ENCODE measurements at regions not wholly inside any gene's neighbourhood (a gene's known extent, or its start where the extent isn't known, plus 50 kb on each side); places are given as distances from the start of the nearest gene placed in this dataset.
"Not testable (repeated sequence)": the region's sequence is repeated elsewhere in the genome, so short reads cannot be mapped to it uniquely, and the experiment has no call there.

- not testable (repeated sequence) for DNase-seq (ENCODE audit: low spot score)
Observed at GRCh38 chr14:105914281-105914680, 387.9 kb downstream of the TMEM121 start.

DNA sequence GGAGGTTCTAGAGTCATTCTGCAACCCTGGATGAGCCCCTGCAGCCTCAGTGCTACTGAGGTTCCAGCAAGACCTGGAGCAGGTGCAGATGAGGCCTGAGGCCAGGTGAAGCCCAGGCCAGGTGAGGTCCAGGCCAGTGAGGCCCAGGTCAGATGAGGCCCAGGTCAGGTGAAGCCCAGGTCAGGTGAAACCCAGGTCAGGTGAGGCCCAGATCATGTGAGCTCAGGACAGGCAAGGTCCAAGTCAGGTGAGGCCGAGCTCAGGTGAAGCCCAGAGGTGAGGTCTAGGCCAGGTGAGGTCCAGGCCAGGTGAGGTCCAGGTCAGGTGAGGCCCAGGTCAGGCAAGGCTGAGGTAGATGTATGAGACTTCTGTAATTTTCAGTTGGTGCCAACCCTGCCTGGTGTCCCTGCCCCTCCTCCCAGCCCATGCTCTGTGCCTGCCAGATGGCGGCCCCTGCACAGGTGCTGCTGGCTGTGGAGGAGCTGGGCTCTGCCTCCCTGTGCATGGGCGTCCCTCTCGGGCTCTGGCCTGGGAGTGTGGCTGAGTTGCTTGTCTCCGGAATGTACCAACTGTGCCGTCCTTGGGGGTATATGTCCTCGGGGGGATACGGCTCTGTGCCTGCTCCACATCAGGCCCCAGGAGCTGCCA, 388.5 kb downstream of the TMEM121 start:
- DNase-seq (ENCODE audit: low spot score), result no peak

- not testable (repeated sequence) for DNase-seq (ENCODE audit: low spot score)
Observed at GRCh38 chr14:105915546-105915945, 389.2 kb downstream of the TMEM121 start.

DNA sequence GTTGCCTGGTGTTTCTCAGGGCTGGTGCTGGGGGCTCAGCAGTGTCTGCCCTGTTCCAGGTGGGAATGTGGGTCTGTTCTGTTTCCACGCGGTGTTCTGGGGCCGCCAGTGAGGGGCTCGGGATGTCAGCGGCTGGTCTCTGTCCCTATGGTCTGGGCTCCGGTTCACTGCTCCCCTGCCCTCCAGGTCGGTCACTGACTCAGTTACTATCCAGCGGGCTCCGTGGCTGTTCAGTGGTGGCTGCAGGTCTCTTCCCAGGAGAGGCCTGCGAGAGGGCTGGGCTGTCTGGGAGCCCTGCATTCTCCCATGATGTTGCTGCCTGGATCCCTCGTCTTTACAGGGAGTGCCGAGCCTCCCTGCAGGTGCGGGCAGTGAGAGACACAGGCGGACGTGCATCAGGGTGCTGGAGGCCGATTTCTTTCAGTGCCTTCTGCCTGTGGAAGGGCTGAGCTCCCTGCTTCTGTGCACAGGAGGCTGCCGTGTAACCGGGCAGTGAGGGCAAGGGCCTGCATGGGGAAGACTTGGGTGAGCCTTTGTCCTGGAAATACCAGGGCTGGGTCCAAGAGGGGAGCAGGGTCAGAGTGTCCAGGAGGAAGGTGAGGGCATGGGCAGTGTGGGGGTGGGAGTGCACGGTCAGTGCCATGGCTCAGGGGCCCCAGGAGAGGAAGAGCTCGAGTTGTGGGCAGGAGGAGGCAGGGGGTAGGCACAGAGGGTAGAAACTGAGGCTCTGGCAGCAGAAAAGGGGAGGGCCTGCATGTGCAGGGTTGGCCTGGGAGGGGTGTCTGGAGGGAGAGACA, 391.0 kb downstream of the TMEM121 start:
- DNase-seq (ENCODE audit: low spot score), result not testable (repeated sequence)

DNA sequence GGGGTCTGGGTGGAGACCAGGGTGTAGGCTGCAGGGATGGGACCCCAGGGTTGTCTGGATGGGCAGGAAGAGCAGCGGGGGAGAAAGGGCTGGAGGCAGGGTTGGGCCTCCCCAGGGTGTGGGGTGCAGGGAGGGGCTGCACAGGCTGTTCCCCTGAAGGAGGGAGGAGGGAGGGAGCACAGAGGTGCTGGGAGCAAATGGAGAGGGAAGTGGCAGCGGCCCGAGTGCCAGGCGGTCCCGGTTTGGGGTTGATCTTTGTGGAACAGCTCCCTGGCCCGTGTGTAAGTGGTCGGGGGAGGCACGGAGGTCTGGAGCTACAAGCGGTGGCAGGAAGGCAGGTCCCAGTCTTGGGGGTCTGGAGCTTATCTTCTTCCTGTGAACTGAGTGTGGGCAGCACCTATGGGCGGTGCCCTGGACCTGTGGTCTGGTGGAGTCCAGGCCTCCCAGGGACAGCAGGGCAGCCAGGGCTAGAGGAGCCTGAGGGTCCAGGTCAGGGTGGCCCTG, 391.6 kb downstream of the TMEM121 start:
- no peak for DNase-seq (ENCODE audit: low spot score)

DNA sequence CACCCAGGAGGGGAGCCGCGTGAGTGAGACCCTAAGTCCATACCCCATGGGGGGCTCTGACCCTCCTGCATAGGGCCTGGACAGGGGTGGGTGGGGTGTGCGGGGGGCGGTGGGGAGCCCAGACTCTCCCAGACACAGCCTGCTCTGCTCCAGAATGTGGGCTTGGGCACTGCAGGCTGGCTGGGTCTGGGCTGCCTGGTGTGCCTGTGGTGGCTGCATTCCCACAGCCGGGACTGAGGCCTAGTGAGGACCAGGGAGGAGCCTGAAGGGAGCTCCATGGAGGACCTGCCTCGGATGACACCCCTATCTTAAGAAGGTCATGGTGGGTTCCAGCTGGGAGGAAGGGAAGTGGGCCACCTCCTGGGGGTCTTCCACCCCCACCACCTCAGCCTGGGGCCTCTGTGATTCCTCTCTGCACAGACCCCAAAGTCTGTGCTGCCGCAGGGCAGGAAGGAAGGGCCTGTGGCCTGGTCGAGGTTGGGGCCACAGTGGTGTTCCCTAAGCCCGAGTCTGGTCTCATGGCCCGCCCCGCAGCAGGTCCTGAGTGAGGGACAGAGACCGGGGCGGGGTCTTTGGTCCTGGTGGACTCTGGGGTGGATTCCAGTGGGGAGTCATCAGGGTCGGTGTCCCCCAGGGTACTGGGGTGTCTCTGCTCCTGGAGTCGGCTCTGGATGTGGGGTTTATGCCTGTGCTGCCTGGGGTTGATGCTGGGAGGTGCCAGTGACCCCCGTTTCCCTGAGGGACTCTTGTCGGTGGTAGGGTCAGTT, 392.3 kb downstream of the TMEM121 start:
- DNase-seq (ENCODE audit: low spot score), result no peak

- no peak for DNase-seq (ENCODE audit: low spot score)
Observed at GRCh38 chr14:105919458-105920150, 393.2 kb downstream of the TMEM121 start.

DNA sequence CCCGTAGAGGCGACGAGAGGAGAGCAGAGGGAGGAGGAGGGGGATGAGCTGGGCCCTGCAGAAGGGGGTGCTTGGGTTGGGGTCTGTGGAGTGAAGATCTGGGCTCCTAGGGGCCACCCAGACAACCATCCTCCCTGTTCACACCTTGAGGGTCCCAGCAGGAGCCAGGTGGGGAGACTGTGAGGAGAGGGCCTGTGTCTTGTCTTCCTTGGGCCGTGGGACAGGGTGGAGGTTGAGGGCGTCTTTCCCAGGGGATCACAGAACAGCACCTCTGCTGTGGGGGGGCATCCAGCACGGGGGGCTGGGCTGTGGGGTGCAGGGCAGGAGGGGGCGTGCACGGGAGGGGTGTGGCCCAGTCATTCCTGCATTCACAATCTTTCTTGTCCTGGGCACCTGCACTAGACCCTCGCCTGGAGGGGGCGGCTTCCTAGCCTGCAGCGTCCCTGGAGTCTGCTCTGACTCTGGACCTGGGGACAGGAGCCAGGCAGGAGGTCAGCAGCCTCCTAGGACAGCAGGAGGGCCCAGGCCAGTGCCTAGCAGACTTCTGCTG, 393.8 kb downstream of the TMEM121 start:
- DNase-seq (ENCODE audit: low spot score), result not testable (repeated sequence)

DNA sequence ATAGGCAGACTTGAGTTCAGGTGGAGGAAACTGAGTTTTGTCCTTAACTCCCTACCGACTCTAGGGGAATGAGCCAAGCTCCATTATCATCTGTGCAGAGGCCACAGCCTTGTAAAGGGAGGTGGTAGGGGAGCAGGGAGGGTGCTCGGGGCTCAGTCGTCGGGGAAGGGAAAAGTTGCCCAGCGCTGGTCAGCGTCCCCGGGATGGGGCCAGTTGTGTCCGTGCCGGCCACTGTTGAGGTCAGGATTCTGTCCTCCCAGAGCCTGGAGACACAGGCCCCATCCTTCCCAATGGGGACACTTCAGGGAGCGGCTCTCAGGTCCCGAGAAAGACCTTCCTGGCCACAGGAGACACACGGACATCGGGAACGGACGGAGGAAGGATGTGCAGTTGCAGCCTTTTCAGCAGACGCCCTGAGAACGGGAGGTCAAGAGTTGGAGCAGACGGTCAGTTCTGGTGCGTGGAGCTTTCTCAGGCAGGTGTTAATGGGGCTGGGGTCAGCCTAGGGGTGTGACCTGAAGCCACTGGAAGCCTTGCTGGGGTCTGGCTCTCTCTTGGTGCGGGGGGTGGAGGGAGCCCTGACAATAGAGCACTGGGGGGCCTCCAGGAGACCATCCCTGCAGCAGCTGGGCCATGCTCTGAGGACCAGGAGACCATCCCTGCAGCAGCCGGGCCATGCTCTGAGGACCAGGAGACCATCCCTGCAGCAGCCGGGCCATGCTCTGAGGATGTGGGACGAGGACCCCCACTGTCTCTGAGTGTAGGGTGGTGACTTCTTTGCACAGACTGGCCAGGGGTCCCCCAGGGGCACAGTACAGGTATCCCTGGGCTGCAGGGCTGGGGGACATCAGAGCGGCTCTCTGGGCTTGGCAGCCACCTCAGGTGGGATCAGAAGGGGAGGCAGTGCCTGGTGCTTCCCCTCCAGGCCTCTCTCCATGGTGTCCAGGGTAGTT, 394.7 kb downstream of the TMEM121 start:
- DNase-seq (ENCODE audit: low spot score), result not testable (repeated sequence)

GRCh38 chr14:105921781-105922180, 395.4 kb downstream of the TMEM121 start:
- DNase-seq (ENCODE audit: low spot score), result not testable (repeated sequence)

- DNase-seq (ENCODE audit: low spot score), result not testable (repeated sequence)
Observed at GRCh38 chr14:105923520-105924191, 397.3 kb downstream of the TMEM121 start.

DNA sequence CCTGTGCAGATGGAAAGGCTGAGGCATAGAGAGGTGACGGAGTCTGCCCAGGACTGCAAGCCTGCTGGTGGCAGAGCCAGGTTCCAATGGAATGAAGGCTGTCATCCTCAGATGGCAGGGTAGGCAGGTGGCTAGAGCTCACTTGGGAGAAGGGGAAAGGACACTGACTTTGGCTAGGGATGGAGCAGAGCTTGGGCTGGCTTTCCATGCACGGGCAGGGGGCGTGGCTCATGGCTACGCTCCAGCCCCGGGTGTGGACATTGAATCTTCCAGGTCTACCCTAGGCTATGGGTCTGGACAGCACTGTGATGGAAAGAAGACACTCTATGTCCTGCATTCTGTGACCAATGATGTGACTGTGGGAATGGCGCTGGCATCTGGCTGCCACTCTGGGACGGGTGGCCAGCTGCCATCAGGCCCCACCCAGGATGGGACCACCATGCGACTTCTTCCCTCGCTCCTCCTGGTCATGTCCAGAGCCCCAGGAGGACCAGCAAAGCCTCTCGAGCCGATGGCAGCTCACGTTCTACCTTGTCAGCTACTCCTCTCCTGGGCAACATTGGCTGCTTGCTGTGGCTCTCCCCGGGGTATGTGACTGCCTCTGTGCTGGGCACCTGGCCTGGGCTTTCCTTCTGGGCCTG, 398.7 kb downstream of the TMEM121 start:
- DNase-seq (ENCODE audit: low spot score), result no peak

DNA sequence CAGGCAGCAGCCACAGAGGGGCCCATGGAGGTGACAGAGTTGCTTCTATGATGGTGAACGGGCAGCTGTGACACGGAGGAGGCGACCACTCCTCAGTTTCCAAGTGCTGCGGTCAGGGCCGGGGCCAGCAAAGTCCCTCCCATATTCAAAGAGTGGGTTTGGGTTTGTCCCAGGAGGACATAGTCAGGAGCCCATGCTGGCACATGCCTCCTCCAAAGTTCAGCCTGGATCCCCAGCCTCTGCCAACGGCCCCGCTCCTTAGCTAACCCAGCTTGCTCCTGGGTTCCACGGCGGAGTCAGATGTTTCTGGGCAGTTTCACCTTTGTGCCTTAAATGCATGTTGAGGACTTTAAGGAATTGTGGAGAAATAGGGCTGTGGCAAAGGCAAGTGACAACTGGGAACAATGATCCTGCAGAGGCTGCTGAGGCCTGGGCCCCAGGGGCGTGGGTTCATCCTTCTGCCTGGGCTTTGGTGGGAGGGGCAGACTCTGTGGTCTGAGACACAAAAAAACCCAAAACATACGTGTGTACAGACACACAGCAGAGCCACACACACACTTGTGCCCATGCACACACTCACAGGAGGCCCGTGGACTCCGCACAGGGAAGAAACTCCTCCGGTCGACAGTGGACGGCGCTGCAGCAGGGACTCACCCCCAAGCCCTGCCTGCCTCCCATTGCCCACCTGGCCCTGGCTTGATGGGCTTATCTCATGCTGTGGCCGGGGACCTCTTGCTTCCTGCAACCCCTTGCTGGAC, 399.4 kb downstream of the TMEM121 start:
- DNase-seq (ENCODE audit: low spot score), result no peak

DNA sequence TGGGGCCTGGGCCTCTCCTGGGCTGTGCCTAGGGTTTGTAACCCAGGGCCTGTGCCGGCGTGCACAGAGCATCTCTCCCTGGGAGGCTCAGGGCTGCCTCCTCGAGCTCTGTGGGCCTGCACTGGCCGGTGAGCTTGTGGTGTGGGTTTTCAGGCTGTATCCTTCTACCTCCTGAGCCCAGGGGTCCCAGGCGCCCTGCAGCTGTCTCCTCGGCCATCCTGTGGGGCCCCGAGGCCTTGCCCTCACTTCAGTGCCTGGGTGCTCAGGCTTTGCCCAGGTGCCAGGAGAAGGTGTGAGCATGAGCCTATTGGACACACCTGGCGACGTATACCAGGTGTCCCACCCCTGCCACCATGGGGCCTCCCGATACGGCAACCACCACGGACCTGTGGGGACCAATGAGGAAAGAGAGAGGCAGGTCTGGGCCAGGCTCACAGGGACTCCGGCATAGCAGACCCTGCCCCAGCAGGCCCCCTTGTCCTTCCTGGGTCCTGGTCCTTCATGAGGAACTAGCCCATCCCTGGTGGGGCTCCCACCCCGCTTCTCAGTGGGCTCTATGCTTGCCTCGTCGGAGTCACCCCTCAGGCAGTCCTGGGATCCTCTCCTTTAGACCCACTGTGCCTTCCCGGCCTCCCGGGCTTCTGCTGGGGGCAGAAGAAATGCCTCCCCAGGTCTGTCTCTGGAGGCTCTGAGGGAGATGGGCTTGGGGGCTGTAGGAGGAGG, 400.2 kb downstream of the TMEM121 start:
- DNase-seq (ENCODE audit: low spot score), result no peak

DNA sequence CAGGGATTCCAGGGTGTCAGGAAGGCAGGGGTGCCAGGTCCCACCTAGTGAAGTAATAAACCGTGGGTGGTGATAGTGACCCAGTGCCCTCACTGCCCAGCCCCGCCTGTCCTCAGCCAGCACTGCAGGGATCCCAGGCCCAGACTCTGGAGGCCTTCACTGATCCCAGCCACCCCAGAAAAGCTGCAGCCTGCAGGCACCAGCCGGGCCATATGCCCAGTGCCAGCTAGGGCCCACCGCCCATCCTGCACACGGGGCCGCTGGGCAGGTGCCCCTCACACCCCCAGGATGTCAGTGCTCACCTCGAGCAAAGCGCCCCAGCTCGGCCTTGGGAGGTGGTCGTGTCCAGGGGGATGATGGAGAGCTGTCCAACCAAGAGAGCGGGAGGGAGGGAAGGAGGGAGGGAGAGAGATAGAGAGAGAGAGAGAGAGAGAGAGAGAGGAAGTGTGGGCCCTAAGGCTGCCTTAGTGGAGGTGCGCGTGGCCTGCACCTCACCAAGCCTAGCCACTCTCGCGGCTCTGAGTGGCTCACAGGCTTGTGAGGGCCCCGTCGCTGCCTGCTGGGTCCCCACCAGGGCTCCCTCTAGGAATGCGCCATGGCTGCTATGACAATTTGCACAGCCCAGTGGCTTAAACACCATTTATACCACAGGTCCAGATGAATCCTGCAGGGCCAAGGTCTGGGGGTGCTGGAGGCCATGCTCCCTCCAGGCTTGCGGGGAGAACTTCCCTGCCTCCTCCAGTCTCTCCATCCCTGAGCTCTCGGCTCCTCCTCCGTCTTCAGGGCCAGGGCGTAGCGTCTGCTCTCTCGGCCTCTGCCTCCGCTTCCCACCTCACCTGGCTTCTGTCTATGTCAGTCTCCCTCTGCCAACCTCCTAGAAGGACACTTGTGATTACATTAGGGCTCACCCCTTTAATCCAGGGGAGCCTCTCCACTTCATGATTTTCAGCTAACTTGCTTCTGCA, 401.0 kb downstream of the TMEM121 start:
- DNase-seq (ENCODE audit: low spot score), result no peak
